GM23338 (cell line): ENCODE measurements at regions not wholly inside any gene's neighbourhood (a gene's known extent, or its start where the extent isn't known, plus 50 kb on each side); places are given as distances from the start of the nearest gene placed in this dataset.
A peak's percentile ranks its signal among the peaks of the same experiment; 100 is the strongest.
"Not testable (repeated sequence)": the region's sequence is repeated elsewhere in the genome, so short reads cannot be mapped to it uniquely, and the experiment has no call there.

ENCODE experiments used
- ATAC-seq: fragments of 200-7000 bp; cut with Tn5 transposase; 3 replicates; pipeline ENCODE4 v1.9.1; 2020
- DNase-seq: peaks from one replicate; pipeline ENCODE4 v3.0.0-alpha.2; 2015; ENCODE audit warnings: low spot score
- H2AFZ ChIP-seq: fragments of 200-600 bp; sonication (generic); 2 replicates; pipeline ENCODE4 v1.8.0; 2016; ENCODE audit warnings: antibody characterized with exemption, mild to moderate bottlenecking, moderate library complexity
- H3F3A ChIP-seq: fragments of 200-600 bp; sonication (generic); replicated peaks from 2 replicates; pipeline ENCODE4 v1.8.0; 2017; ENCODE audit warnings: antibody characterized with exemption, mixed run types, low read depth
- H3K27ac ChIP-seq: fragments of 200-600 bp; sonication (generic); 2 replicates; pipeline ENCODE4 v1.6.1; 2016; ENCODE audit warnings: low read depth
- H3K27me3 ChIP-seq: fragments of 200-600 bp; sonication (generic); 2 replicates; pipeline ENCODE4 v1.8.0; 2016; ENCODE audit warnings: mild to moderate bottlenecking, mixed run types, moderate library complexity; ENCODE audit not compliant: insufficient read depth
- H3K36me3 ChIP-seq: fragments of 200-600 bp; sonication (generic); 2 replicates; pipeline ENCODE4 v1.8.0; 2016; ENCODE audit warnings: mild to moderate bottlenecking; ENCODE audit not compliant: insufficient read depth
- H3K4me1 ChIP-seq: fragments of 200-600 bp; sonication (generic); 2 replicates; pipeline ENCODE4 v1.8.0; 2016; ENCODE audit warnings: mild to moderate bottlenecking, moderate library complexity; ENCODE audit not compliant: insufficient read depth
- H3K4me2 ChIP-seq: fragments of 200-600 bp; sonication (generic); 2 replicates; pipeline ENCODE4 v1.7.1; 2017; ENCODE audit warnings: mixed run types
- H3K4me3 ChIP-seq: fragments of 200-600 bp; sonication (generic); 2 replicates; pipeline ENCODE4 v1.6.1; 2016; ENCODE audit warnings: mixed run types
- H3K79me2 ChIP-seq: fragments of 200-600 bp; sonication (generic); replicated peaks from 2 replicates; pipeline ENCODE4 v1.8.0; 2017; ENCODE audit warnings: mild to moderate bottlenecking; ENCODE audit not compliant: insufficient read depth
- H3K9me2 ChIP-seq: fragments of 200-600 bp; sonication (generic); 2 replicates; pipeline ENCODE4 v1.8.0; 2017; ENCODE audit not compliant: insufficient read depth
- H4K20me1 ChIP-seq: fragments of 200-600 bp; sonication (generic); replicated peaks from 2 replicates; pipeline ENCODE4 v1.8.0; 2017; ENCODE audit warnings: mild to moderate bottlenecking; ENCODE audit not compliant: insufficient read depth
- H3K27ac Mint-ChIP-seq: 2 replicates; pipeline ENCODE4 v1.8.0; 2020; ENCODE audit warnings: inconsistent platforms, mild to moderate bottlenecking, moderate library complexity, mixed read lengths
- H3K27me3 Mint-ChIP-seq: 3 replicates; pipeline ENCODE4 v1.8.0; 2022; ENCODE audit warnings: low read depth, mild to moderate bottlenecking, moderate library complexity, mixed read lengths, inconsistent platforms; ENCODE audit not compliant: insufficient read depth, poor library complexity
- H3K36me3 Mint-ChIP-seq: 3 replicates; pipeline ENCODE4 v1.8.0; 2021; ENCODE audit warnings: low read depth, mild to moderate bottlenecking, inconsistent platforms, moderate library complexity, mixed read lengths
- H3K4me1 Mint-ChIP-seq: 3 replicates; pipeline ENCODE4 v1.8.0; 2020; ENCODE audit warnings: mild to moderate bottlenecking, inconsistent platforms, mixed read lengths
- H3K4me3 Mint-ChIP-seq: 3 replicates; pipeline ENCODE4 v1.8.0; 2021; ENCODE audit warnings: moderate library complexity, mild to moderate bottlenecking, inconsistent platforms, mixed read lengths
- H3K9me3 Mint-ChIP-seq: 3 replicates; pipeline ENCODE4 v1.8.0; 2020; ENCODE audit warnings: moderate library complexity, mild to moderate bottlenecking, inconsistent platforms, mixed read lengths
- CREB1 ChIP-seq: fragments of 250-450 bp; sonication (Bioruptor Pico); IDR thresholded peaks from 2 replicates; pipeline ENCODE4 v1.5.0; 2020; ENCODE audit warnings: low read depth, mild to moderate bottlenecking, moderate library complexity
- EZH2 ChIP-seq: fragments of 200-600 bp; sonication (generic); IDR thresholded peaks from one replicate; pipeline ENCODE4 v1.8.0; 2017; ENCODE audit warnings: antibody characterized with exemption, mild to moderate bottlenecking, low read depth; ENCODE audit not compliant: unreplicated experiment
- EZH2phosphoT487 ChIP-seq: fragments of 200-600 bp; sonication (generic); IDR thresholded peaks from one replicate; pipeline ENCODE4 v1.8.1; 2018; ENCODE audit warnings: antibody characterized with exemption; ENCODE audit not compliant: unreplicated experiment
- ZNF331 ChIP-seq: fragments of 250-450 bp; sonication (Bioruptor Pico); IDR thresholded peaks from 2 replicates; pipeline ENCODE4 v1.5.0; 2020; ENCODE audit warnings: low read depth, mild to moderate bottlenecking, moderate library complexity

GRCh38 chr6:28791002-28791383 is 132.8 kb downstream of the TRIM27 start:
- H3K4me3 Mint-ChIP-seq: peak overlapping the region; percentile 84
- Histone ChIP-seq H3K36me3 (no peaks in the 10 kb centered on the region), H3K4me1 (peaks cover 12% of the 10 kb centered on the region), H3K79me2 (no peaks in the 10 kb centered on the region), H3K27ac (no peak overlapping the region), H3F3A (peaks cover 16% of the 10 kb centered on the region), H3K4me3 (peak overlapping the region; percentile 63; the same call in 1 of the 2 replicates), H3K9me2 (no peaks in the 10 kb centered on the region), H3K27me3 (peaks cover 83% of the 10 kb centered on the region), H3K4me2 (peak overlapping the region; percentile 54), H4K20me1 (no peaks in the 10 kb centered on the region; the same call in 1 of the 2 replicates), H2AFZ (no peak overlapping the region)
- ATAC-seq: no peak
- H3K9me3 Mint-ChIP-seq: peaks cover 19% of the 10 kb centered on the region; the same call in 2 of the 3 replicates
- peaks cover 3% of the 10 kb centered on the region; the same call in 1 of the 3 replicates for H3K36me3 Mint-ChIP-seq
- peaks cover 91% of the 10 kb centered on the region for H3K27me3 Mint-ChIP-seq
- peaks cover 17% of the 10 kb centered on the region for H3K4me1 Mint-ChIP-seq
- no peak overlapping the region for H3K27ac Mint-ChIP-seq
- TF ChIP-seq CREB1: no peak
- TF ChIP-seq ZNF331 (CRISPR knock-in tag): no peak
- TF ChIP-seq EZH2phosphoT487: no peak
- DNase-seq: no peak

- Histone ChIP-seq H2AFZ (peak overlapping the region; percentile 83), H3K27me3 (peaks cover 49% of the 10 kb centered on the region), H3K4me2 (peak overlapping the region; percentile 84)
These were observed 129.4 kb downstream of the TRIM27 start for GRCh38 chr6:28794175-28795002.

DNA sequence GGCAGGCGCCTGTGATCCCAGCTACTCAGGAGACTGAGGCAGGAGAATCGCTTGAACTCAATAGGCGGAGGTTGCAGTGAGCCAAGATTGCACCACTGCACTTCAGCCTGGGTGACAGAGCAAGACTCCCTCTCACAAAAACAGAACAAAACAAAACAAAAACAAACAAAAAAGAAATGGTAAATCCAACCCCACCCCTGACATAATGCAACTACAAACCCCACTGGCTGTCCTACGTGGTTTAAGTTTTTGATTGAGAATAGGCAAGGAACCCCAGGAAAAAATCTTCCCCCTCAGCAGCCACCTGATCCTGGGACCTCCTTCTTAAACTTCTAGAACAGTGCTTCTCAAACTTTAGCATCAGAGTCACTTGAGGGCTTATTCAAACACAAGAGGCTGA is 123.1 kb downstream of the TRIM27 start:
- peaks cover 36% of the 10 kb centered on the region for H3K27me3 Mint-ChIP-seq

More at GRCh38 chr6:28794175-28795002, 129.4 kb downstream of the TRIM27 start:
- Mint-ChIP-seq H3K4me3 (peak overlapping the region; percentile 71), H3K27me3 (peaks cover 62% of the 10 kb centered on the region), H3K4me1 (peaks cover 11% of the 10 kb centered on the region), H3K36me3 (peaks cover 3% of the 10 kb centered on the region; the same call in 1 of the 3 replicates), H3K9me3 (peaks cover 20% of the 10 kb centered on the region; the same call in 2 of the 3 replicates), H3K27ac (no peak overlapping the region)
- Histone ChIP-seq H3K9me2 (no peaks in the 10 kb centered on the region), H3F3A (no peaks in the 10 kb centered on the region), H3K79me2 (no peaks in the 10 kb centered on the region), H3K4me3 (peak overlapping the region; percentile 68), H3K36me3 (no peaks in the 10 kb centered on the region), H3K27ac (no peak overlapping the region), H3K4me1 (peaks cover 16% of the 10 kb centered on the region; the same call in 1 of the 2 replicates), H4K20me1 (no peaks in the 10 kb centered on the region)
- peak; percentile 82 for DNase-seq
- TF ChIP-seq EZH2phosphoT487 (no peak), EZH2 (peak; percentile 52)
- ATAC-seq: peak; percentile 41

More for the DNA sequence above, 123.1 kb downstream of the TRIM27 start:
- DNase-seq, H3K4me3 ChIP-seq, H3K27ac Mint-ChIP-seq, H3K36me3 Mint-ChIP-seq, H3K9me2 ChIP-seq, H2AFZ ChIP-seq, H4K20me1 ChIP-seq, H3K79me2 ChIP-seq, H3K4me2 ChIP-seq, H3K27ac ChIP-seq, H3K36me3 ChIP-seq, H3K4me3 Mint-ChIP-seq, H3F3A ChIP-seq, ATAC-seq, H3K9me3 Mint-ChIP-seq: not testable (repeated sequence)
- Histone ChIP-seq H3K27me3 (peaks cover 47% of the 10 kb centered on the region), H3K4me1 (peaks cover 11% of the 10 kb centered on the region; the same call in 1 of the 2 replicates)
- H3K4me1 Mint-ChIP-seq: peaks cover 10% of the 10 kb centered on the region
